NCI-H2227 (cell line): ENCODE measurements at regions not wholly inside any gene's neighbourhood (a gene's known extent, or its start where the extent isn't known, plus 50 kb on each side); places are given as distances from the start of the nearest gene placed in this dataset.

ENCODE experiments used
- DNase-seq: peaks from one replicate; lab custom pipeline; 2025; ENCODE audit not compliant: unreplicated experiment; lab: John Stamatoyannopoulos, UW

DNA sequence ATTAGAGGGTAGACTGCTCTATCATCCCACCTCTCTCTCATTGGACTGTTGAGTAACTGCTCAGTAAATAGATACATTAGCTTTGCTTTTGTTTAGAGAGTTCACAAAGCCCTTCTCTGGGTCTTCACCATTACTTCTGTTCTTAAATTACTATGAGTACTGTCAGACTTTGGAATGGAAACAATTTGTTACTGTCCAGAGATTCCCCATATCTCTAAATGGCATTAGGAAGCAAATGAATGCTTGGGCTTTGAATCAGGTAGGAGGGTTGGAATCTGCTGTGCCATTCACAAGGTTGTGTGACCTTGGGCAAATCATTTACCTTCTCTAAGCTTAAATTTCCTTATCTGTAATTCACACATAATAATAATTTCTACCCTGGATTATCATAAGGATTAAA is 541.0 kb upstream of the FZD8 start:
- DNase-seq = no peak

DNA sequence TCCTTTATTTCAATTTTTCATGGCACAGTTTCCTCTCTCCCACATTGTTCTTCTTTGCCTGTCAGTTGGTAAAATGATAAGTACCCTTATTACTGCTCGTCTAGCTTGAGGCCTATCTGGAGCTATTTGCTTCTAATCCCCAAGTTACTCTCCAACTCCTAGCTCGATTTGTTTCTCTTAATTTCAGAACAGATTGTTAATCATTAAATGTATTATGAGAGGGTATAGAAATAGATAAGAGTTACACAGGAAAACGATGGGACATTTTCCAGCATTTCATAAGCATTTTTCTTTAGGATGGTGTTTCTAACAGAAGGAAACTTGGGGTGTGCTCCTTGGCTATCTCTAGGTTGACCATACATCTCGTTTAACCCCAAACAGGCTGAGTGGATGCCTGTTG is 540.5 kb upstream of the FZD8 start:
- no peak for DNase-seq

DNA sequence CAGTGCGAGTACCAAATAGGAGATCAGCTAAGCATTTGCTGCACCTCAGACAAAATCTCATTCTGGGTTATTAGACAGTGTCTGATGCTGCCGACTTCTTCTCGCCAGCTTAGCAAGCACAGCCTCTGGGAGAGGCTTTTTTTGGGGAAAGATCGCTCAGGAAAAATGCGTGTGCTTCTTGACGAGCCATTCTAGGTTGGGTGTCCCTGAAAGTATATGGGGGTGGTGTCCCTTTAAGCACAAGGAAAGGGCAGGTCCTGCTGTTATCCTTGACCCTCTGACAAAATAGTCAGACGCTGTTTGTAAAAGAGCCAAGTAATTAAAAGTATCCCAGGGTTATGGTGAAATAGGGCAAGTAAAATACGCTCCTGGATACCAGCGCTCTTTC is 540.1 kb upstream of the FZD8 start:
- no peak for DNase-seq

DNA sequence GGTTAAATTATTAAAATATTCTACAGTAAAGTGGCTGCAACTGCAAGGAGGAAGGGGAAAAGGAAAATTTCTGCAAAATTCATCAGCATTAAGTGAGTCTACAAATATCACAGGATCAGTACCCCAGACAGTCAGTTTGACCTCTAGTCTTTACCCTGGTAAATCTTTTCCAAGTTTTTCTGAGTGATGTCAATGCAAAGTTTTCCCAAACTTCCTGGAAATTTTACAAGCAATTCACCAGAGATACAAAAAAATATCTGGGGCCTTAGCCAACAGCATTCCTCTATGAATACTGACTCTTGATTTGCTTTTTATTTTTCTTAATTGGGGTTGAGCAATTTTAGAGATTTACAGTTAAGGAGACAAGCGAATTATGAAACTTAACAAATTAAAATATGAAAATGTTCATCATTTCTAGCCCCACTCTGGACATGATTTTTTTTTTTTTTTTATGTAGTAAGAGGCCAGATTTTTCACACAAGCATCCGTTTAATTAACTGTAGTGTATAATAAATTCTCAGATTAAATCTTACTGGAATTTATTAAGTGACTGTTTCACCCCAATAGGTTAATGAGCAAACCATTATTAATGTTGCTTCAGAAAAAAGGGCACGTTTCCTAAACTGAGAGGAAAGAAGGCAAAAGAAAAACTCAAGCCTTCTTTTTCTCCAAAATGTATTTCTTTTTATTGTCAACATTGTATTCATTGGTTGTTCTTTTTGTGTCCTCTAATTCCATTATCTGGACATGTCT is 539.5 kb upstream of the FZD8 start:
- DNase-seq = no peak

DNA sequence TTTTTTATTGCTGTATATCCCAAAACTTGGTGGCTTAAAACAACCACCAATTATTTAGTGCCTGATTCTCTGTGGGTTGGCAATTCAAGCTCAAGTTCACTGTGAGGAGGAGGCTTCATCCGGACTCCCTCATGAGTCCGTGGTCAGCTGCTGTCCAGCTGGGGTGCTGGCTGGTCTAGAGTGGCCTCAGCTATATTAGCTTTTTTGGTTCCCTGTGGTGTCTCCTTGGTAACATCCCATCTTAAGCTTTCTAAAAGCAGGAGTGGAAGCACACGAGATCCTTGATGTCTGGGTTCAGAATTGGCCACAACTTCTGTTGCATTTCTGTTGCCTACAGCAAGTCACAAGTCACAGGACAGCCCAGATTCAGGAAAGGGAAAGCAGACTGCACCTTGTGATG is 536.5 kb upstream of the FZD8 start:
- no peak for DNase-seq

DNA sequence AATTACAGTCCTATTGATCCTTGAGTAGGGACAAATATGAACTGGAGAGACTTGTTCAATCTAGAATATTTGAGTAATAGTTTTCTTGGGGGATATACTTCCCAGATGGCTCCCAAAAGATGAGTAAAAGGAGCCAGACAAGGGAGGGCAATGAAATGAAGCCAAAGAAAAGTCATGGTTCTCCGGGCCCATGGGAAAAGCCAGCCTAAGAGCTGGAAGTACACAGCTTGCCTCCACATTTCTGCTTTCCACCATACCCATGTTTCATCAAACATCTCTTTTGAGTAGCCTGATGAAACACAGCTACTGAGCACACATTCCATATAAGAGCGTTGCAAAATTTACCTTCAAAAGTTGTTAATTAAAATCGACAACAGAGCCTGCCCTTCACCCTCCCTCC is 535.0 kb upstream of the FZD8 start:
- no peak for DNase-seq

DNA sequence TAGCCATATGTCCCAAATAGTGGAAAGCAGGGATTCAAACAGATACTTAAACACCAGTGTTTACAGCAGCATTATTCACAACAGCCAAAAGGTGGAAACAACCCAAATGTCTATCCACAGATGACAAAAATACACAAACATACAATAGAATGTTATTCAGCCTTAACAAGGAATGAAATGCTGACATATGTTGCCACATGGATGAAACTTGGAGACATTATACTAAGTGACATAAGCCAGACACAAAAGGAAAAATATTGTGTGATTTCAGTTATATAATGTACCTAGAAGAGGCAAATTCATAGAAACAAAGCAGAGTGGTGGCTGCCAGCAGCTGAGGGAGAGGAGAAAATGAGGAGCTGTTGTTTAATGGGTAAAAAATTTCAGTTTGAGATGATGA is 533.9 kb upstream of the FZD8 start:
- DNase-seq = no peak

DNA sequence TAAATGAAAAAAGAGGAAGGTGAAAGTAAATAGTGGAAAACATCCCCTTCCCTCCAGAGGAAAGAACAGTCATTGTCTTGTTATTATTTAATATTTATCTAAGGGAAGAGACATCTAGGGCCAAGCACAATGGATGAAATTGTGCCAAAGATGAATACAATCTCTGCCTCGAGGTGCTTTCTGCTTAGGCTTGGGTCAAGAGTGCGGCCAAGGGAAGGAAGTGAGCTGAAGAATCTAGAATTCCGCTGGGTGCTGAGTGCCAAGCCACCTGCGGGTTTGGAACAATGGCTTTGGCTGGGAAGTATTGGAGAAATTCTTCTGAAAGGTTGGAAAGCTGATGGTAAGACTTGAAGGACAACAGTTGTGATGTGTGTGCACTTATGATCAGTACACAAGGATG is 531.3 kb upstream of the FZD8 start:
- no peak for DNase-seq

DNA sequence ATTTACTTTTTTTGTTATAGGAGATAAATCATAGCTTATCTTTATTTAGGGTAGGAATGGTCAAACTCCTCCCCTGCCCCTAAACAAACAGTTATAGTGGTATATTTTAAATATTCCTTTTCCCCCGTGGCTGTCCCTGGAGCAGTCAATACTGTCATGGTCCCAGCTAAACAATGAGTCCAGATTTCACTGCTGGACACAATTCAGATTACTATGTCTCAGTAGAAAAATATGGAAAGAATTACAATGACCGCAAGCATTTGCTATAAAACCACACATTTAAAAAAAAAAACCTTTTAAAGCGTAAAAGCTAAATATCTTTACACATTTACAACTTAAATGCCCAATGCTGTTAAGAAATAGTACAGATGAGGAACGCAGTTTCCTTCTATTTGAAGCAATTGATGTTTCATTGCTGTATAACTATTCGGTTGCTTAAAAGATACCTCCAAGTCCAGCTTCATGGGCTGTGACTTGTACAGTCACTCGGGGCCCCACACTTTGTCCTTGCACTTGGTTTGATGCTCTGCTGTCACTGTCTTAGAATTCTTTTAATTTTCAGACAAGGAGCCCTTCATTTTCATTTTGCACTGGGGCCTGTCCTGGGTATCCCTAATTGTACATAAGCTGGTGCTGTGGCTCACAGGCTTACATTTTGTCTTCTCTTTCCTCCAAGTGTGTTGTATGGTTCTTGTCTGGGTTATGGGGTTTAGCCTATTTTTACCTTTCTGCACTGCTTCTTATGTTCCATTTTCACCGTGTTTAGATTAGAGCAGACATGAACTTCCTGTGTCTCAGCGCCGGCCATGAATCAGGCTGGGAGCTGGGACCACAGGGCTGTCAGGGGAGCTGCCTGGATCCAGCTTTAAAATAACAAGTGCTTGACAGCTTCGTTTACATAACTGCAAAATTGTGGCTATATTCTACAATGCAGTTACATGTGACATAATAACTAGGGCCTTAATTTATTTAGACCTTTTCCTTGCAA is 530.2 kb upstream of the FZD8 start:
- DNase-seq = no peak

DNA sequence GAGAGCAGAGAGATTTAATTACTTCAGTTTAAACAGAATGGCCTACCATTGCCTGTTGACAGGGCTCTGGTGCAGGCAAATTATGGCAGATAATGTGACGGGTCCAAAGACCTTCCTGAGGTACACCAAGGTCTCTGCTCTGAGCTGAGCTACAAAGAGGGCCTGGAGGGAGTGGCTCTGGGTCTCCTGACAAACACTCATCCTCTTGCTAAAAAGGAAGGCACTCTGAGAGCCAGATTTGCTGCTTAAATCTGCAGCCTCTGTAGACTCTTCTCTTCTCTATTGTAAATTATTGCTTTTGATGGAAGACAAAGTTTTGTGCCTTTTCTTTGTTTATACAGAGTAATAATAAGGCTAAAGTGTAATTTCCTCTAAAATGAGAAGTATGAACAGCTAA is 529.5 kb upstream of the FZD8 start:
- DNase-seq = no peak

DNA sequence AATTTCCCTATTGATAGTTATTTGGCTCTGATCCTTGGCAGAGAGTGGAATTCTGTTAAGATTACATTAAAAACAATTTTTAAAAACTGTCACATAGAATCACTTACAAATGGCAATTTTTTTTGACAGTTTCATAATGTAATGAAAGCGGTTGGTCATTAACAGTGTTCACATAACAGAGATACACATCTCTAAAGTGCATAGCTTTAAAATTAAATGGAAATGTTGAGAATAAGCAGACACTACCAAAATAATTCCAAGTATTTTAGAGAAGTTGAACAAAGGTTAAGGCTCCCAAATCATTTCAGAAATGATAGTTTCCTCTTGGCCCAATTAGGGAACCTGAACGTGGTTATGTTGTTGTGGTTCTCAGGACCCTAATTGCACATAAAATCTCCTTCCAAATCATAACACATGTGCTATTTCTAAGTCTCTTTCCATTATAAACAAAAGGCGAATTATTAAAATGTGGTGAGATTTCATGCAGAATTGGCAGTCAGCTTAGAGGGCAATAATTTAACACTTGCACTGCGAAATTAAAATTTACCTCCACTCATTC is 528.9 kb upstream of the FZD8 start:
- DNase-seq = no peak

DNA sequence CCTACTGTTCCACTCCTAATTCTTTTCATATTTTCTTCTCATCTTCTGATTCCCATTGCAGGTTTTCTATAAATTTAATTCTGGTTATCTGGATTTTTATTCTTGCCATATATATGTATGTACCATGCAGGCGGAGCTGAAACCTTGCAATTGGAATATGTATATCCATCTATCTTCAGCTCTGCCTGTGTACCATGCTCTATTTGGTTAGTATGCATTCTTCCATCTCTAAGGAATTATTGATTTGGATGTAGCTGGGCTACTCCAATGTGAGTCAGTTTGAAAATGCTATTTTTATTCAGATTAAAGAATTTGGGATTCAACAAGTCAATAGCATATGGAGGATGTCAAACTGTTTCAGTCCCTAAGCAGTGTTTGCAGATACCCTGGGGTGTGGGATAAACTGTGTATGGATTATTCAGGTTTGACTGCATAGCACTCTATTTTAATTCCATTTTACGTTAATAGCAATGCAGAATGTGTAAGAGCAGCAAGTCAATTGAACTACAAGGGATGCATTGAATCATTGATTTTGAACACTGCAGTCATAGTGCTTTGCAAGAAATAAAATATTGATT is 528.1 kb upstream of the FZD8 start:
- no peak for DNase-seq

DNA sequence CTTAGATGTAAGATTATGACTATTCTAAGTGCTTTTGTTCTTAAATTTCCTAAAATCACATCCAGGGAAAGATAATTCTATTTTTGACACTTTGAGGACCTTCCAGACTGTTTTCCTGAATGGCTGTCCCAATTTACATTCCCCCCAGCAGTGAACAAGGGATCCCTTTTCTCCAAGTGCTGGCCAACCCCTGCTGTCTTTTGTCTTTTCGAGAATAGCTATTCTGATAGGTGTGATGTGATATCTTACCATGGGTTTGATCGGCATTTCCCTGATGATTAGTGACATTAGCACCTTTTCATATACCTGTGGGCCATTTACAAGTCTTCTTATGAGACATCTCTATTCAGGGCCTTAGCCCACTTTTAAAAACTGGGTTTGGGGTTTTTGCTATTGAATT is 526.7 kb upstream of the FZD8 start:
- DNase-seq = no peak

DNA sequence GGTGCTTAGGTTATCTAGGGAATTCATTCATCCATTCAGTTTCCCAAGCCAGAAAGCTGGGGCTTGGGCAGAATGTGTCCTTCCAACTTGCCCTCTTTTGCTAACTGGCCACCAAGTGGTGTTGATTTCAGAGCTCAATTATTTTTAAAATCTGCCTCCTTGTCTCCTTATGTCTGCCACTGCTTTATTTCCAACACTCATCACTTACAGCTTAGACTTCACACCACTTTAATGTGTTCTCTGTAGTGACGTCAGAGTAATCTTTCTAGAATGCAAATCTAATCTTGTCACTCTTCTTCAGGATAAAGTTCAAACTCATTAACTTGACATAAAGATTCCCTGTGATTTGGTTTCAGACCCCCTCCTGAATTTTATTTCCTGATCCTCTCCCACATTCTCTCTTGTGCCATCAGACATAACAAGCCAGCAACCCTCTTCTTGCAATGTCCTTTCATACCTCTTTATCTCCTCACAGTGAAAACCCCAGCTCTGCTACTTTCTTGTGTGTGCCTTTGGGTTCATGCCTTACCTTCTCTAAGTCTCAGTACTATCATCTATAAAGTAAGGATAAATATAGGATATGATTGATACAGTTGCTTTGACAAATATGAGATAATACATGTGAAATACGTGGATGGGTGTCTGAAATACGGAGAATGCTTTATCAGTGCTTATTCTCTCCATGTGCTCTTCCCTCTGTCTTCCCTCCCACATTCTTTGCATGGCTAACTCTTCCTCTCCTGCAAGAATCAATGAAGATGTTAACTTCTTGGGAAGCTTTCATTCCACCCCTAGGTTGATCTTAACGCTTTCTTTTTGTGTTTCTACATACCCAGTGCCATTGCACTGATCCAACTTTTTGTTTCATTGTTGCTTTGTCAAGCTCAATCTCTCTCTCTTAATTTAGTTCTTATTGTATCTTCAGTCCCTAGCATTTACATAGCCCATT is 522.7 kb upstream of the FZD8 start:
- no peak for DNase-seq

DNA sequence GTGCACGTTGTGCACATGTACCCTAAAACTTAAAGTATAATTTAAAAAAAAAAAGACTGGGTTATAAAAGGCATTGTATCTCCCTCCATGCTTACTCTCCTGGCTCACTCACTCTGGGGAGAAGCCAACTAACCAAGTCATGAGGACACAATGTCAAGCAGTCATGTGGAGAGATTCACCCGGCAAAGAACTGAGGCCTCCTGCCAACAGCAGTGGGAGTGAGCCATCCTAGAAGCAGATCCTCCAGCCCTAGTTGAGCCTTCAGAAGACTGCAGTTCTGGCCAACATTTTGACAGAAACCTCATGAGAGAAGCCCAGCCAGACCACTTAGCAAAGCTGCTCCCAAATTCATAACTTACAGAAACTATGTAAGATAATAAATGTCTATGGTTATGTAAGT is 521.7 kb upstream of the FZD8 start:
- no peak for DNase-seq

DNA sequence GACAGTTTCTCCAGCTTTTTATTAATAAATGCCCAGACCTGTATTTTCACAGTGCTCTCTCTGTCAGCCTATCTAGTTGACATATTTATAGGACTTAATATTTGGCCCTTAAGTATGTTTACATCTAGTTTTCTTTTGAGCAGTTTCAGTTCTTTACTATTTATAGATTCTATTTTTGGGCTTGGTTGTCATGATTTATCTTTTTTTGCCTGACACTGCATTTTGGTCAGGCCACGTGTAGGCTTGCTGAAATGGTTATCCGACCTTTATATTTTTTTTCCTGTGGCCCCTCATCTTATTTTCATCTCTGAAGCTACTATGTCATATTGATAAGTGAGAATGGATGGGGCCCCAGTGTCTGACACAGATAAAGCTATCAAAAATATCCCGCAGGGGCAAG is 515.4 kb upstream of the FZD8 start:
- DNase-seq = no peak

DNA sequence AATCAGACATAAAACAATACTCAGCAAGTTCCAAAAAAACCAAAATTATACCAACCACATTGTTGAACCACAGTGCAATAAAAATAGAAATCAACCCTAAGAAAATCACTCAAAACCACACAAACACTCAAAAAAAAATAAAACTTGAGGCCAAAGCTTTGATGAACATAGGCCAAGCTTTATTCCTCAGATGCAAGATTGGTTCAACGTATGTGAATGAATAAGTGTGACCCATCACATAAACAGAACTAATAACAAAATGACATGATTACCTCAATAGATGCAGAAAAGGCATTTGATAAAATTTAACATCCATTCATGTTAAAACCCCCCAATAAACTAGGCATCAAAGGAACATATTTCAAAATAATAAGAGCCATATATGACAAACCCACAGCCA is 506.1 kb upstream of the FZD8 start:
- DNase-seq = no peak

DNA sequence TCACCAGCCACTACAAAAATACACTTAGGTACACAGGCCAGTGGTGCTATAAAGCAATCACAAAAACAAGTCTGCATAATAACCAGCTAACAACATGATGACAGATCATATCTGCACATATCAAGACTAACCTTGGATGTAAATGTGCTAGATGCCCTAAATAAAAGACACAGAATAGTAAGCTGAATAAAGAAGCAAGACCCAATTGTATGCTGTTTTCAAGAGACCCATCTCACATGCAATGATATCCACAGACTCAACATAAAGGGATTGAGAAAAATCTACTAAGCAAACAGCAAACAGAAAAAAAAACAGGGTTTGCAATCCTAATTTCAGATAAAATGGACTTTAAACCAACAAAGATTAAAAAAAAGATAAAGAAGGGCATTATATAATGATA is 505.4 kb upstream of the FZD8 start:
- DNase-seq = no peak

DNA sequence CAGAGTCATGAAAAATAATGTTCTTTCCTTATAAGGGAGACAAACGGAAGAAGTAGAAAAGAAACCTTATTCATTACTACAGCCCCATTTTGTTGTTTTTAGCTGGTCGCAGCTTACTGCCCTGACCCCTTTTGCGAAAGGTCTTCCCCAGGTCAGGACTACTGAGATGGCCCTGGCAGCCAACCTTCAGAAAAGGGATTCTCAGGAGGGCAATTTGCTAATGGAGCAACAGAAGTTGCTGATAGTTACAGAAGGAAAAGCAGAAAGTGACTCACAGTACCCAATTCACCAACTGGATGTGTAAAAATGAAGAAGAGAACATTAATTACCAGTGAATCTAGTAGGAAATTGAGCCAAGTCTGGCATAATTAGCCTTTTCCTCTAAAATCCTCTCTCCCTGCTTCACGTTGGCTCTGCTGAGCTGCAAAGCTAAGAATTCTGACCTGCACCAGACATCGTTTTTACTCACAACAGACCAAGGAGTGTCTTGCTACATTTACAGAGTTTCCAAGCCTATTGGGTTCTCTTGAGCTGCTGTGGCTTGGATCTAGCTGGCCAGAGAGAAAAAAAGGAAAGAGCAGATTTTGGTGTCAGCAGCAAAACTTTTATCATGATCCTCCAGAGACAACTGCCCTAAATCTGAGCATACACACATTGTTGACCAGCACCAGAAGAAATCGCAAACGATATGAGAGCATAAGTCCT is 499.9 kb upstream of the FZD8 start:
- DNase-seq = no peak

DNA sequence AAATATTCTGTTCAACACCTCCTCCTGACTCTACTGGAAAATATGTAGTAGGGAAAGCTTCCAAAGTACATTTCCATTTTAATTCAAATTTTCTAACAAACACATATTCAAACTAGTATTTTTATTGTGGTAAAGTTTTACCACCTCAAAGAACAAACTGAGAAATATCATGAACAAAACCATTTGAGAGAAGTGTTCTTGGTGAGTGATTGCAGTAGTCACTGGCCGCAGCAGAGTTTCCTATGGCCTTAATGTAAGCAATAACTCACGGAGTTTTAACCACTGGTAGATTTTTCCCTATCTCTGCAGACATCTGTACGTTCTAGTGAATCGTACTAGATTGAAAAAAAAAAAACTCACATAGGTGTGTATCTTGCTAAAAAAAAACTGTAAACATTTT is 487.0 kb upstream of the FZD8 start:
- no peak for DNase-seq
